Lower leg skin (tissue), 3 donors: ENCODE measurements at regions not wholly inside any gene's neighbourhood (a gene's known extent, or its start where the extent isn't known, plus 50 kb on each side); places are given as distances from the start of the nearest gene placed in this dataset.

Experiments
- POLR2A ChIP-seq, 2 donors: fragments of 450-650 bp; IDR thresholded peaks; one replicate each; pipeline ENCODE4 v1.6.1; 2016 to 2017; ENCODE audit warnings: antibody characterized with exemption in 2 of 2, mild to moderate bottlenecking in 1 of 2, moderate library complexity in 1 of 2
- TF ChIP-seq, protein P1 (sequence below), 3 donors: fragments of 450-650 bp; IDR thresholded peaks; one replicate each; pipeline ENCODE4 v1.5.1; 2016; ENCODE audit warnings: antibody characterized with exemption in 3 of 3, mild to moderate bottlenecking in 3 of 3, moderate library complexity in 2 of 3

DNA sequence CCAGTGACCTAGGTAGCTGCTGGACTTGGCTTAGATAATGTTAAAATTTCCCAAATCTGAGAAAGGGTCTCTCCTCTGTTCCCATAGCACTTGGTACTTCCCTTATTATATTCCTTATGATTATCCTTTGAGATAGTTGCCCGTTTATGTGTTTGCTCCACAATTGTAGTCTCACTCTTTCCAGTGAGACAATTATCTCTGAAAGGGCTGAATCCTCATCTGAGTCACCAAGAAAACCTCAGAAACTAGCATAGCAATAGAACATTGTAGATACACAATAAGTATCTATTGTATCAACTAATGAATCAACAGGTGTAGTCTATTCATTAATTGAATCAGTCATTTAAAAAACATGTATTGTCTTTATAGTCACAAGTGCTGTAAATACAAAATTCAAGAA, 119.1 kb upstream of the FAR2 start:
- TF ChIP-seq, protein P1, sequence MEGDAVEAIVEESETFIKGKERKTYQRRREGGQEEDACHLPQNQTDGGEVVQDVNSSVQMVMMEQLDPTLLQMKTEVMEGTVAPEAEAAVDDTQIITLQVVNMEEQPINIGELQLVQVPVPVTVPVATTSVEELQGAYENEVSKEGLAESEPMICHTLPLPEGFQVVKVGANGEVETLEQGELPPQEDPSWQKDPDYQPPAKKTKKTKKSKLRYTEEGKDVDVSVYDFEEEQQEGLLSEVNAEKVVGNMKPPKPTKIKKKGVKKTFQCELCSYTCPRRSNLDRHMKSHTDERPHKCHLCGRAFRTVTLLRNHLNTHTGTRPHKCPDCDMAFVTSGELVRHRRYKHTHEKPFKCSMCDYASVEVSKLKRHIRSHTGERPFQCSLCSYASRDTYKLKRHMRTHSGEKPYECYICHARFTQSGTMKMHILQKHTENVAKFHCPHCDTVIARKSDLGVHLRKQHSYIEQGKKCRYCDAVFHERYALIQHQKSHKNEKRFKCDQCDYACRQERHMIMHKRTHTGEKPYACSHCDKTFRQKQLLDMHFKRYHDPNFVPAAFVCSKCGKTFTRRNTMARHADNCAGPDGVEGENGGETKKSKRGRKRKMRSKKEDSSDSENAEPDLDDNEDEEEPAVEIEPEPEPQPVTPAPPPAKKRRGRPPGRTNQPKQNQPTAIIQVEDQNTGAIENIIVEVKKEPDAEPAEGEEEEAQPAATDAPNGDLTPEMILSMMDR (IDR thresholded peaks at IDR 0.05), result no peak
- TF ChIP-seq POLR2A (IDR thresholded peaks at IDR 0.05), result no peak
